ENCODE measurements at regions not wholly inside any gene's neighbourhood (a gene's known extent, or its start where the extent isn't known, plus 50 kb on each side); places are given as distances from the start of the nearest gene placed in this dataset.

DNA sequence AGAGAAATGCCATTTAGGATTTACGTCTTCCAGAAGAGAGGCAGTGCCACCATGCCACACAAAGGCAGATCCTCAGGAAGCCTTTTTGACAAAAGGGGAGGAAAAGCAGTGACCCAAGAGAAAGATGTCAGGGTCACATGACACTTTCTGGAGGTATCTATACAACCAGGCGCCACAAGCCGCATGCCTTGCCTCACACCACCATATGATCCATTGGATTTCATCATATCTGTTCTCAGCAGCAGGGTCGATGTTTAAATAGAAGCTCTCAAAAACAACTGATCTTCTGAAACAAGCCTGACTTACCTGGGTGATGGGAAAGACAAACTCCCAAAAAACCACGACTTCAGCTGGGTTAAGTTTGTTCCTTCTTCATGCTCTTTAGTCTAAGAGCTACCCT is 52.5 kb upstream of the UNC5B start:
- no peak for DNase-seq

GRCh38 chr10:71161425-71161824 is 50.9 kb upstream of the UNC5B start:
- no peak for DNase-seq

All from NCI-H2171 (cell line).